HT-29 (cell line): ENCODE measurements at regions not wholly inside any gene's neighbourhood (a gene's known extent, or its start where the extent isn't known, plus 50 kb on each side); places are given as distances from the start of the nearest gene placed in this dataset.
A peak's percentile ranks its signal among the peaks of the same experiment; 100 is the strongest.

Experiments
- DNase-seq: peaks from one replicate; pipeline ENCODE4 v3.0.0-alpha.2; 2015; ENCODE audit warnings: low spot score

DNA sequence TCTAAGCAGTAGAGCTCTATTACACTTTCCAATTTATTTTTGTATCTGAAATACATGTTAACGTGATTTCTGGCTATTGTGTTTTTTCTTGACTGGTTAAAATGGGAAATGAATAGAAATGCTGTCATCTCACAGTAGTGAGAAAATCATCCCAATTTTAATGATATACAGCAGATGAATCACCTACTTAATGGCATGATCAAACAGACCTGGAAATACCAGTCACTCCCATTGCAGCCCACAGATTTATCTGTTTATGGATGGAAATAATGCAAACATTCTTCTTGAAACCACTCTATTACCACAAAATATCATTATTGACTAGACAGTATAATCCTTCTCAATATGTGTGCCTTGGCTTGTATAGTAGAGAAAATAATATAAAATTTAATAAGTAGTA, 497.8 kb upstream of the ADAMTS5 start:
- no peak for DNase-seq

DNA sequence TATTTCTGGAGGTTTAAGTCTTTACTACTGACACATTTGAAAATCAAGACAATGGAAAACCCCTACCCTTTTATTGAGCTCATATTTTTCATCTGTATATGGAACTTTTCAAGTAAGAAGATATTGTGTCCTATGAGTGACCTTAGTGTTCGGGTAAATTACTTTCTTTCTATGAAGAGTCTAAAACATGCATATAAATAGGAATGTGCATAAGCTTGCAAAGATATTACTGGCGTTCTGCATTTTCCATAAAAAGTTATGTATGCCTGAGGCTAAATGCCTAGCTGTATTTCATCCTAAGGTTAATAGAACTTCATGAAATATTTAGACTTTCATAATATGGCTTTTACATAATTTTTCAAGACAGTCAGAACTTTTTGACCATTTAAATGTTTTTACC, 495.8 kb upstream of the ADAMTS5 start:
- DNase-seq, result no peak

DNA sequence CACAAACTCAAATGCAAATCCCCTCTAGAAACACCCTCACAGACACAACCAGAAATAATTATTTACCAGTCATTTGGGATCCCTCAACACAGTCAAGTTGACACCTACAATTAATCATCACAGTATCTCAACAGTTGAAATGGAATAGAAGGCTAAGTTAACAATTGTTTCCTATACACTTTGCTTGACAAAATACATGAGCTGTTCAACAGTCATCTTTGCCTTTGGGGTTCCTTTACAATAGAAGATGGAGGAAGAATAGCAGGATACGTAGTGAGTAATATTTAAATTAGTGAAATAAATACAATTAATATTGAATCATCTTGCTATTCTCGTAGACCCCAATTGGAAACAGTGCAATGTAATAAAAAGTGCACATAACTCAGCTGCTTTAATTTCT, 487.3 kb upstream of the ADAMTS5 start:
- no peak for DNase-seq

DNA sequence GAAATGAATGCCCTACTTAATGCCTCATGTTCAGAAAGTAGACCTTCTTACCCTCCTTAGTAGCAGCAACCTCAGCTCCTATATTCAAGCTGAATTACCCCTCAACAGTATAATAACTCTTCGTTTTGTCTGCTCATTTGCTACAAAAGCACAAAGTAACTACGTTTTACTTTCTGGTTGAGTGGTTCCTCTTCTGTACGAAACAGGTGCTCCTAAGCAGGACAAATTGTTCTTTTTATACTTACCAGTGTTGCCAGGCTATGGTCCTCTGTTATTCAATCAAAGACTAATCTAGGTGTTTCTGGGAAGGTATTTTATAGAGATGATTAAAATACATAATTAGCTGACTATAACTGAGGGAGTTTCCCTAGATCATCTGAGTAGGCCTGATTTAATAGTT, 484.2 kb upstream of the ADAMTS5 start:
- DNase-seq, result no peak

DNA sequence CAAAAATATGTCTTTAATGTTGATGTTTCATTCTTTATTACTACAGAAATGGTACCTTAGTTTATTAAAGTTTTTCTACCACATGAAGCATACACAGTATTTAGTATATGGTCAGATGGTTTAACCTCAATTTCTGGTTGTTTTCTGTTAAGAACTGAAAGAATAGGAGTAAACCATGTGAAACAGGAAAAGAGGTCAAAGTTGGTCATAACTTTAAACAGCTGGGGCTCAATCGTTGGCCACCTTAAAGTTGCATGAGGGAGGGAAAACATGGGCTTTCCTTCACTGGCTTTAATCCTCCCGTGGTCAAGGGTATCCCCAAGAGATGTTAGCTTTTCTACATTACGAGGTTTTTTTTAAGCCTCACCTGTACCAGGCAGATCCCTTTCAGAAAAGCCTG, 483.3 kb upstream of the ADAMTS5 start:
- DNase-seq, result no peak

DNA sequence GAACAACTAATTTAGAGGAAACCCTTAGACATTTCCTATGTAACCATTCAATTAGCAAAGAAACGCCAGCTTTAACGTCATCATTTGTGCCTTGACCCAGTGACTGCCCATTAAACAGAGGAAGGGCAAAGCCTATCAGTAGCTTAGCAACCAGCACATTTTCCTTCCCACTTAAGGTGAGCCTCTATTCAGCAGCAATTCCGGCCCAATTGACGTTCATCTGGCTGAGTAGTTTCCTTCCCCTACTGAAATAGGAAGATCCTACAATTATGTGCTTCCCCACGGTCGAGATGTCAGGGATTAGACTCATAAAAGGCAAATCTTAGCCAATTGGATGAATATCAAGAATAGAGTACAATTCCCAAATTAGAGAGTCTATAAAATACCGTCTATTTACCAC, 482.1 kb upstream of the ADAMTS5 start:
- no peak for DNase-seq

DNA sequence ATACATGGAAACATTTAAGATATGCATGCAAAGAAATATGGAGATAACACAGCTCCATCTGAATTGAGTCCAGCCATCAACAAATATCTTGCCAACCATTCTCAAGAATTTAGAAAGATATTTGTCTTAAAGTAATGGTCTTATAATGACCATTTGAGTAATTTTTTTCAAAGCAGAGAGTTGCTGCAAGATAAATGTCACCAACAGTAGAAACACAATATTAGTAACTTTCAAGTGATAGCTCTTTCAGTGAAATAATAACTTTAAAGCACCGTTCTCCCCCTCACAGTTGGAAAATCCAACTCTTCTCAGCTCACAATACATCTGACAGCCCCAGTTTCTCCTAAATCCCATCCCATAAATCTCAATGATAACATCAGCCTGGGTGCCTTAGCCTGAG, 481.0 kb upstream of the ADAMTS5 start:
- no peak for DNase-seq

DNA sequence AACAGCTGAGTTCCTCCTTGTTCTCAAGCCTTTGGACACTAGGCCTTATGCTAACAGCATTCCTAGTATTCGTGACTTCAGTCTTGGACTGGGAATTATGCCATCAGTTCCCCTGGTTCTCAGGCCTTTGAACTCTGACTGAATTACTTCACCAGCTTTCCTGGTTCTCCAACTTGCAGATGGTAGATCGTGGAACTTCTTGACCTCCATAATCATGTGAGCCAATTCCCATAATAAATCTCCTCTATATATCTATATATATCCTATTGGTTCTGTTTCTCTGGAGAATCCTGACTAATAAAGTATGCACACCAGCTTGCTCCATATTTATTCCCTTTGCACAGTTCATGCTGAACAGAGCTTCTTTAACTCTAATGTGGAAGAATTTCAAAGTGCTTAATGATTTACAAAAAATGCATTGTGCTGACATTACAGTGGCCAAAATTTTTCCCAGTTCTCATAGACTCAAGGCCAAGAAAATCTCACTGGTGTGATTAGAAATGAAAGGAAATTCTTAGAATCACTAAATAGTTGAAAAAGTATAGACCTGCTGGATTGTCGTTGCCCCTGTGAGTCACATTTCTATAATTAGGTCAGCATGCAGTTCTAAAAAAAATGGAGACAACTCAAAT, 462.9 kb upstream of the ADAMTS5 start:
- no peak for DNase-seq

DNA sequence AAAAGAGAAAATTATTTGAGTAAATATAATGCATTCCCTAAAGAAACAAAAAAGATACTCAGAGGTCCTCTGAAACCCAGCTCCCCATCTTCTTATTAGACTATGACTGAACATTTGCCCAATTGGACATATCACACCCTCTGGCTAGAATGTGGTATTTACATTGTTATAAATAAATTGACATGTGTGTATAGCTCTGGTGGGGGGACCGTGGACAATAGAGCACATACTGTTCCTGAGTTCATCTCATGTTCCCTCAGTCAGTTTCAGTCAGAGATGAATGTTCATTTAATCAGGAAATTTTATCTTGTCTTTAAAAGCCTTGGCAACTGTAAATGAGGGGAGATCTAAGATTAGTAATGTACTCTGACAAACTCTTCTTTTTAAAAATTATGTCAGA, 459.3 kb upstream of the ADAMTS5 start:
- DNase-seq, result no peak

DNA sequence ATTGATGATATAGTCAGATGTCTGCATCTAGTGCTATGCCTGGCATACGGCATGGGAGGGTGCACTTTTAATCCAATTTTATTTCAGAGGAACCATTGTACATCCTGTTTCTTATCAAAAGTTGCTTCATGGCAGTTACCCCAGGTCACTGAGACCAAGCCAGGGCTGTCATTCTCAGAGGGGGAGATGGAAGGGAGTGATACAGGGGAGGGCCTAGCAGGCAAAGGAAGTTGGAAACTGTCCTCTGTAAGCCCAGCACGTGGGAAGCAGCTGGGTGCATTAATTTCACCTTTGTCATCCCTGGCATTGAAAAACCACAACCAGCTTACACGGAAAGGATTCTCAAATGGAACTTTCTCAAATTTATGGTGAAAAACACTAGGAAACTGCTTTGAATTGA, 458.7 kb upstream of the ADAMTS5 start:
- no peak for DNase-seq

DNA sequence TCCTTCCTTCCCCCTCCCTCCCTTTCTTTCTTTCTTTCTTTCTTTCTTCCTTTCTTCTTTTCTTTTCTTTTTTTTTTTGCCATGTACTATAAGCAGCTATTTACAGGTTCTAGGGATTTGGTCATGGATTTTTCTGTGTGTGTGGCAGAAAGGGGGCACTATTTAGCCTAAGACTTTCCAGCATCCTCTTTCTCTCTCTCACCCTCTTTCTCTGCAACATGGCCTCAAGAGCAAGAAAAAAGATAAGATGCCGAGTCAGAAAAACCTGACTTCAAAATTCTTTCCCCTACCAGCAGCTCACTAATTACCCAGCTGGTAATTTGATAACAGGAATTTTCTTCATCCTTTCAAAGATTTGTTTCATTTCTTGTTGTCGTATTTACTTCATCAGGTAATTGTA, 458.3 kb upstream of the ADAMTS5 start:
- no peak for DNase-seq

DNA sequence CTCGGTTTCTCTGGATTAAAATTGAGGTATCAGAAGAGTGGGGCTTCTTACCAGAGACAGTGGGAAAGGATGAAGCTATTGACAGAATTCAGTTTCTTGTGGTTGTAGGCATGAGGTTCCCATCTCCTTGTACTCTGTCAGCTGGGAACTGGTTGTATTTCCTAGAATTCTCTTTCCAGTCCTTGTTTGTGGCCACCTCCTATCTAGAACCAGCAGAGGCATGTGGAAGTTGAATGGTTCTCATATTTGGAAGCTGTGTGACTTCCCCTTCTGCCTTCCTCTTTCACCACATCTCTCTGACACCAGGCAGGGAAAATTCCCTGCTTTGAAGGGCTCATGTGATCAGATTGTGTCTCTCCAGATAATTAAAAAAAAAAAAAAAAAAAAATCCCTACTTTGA, 457.7 kb upstream of the ADAMTS5 start:
- no peak for DNase-seq

DNA sequence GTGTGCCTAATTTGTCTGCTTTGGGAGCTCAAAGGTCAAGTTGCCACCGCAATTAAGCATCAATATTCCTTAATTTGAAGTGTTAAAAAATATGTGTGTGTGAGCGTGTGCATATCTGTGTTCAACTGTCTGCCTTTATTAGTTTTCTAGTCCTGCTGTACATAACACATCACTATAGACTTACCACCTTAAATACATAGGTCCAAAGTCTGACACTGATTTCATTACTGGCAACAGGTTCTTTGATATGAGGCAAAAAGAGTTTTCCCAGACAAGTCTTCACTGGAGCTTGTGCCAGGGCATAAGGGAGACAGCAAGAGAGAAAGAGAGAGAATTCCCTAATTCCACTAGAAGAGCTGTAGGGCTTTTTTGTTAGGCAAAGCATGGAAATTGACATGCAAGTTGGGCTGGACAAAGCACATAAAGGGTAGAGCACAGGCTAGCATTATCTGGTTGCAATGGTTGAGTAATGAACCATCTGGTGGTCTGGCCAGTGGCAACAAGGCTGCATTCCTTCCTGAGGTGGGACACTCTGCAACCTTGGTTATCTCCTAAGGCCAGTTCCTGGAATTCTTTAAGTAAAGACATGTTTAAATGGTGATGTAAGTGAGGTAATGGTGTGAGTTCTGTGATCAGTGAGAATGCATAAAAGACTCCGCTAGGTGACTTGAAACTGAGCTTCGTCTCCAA, 457.2 kb upstream of the ADAMTS5 start:
- DNase-seq, result peak; percentile 28

DNA sequence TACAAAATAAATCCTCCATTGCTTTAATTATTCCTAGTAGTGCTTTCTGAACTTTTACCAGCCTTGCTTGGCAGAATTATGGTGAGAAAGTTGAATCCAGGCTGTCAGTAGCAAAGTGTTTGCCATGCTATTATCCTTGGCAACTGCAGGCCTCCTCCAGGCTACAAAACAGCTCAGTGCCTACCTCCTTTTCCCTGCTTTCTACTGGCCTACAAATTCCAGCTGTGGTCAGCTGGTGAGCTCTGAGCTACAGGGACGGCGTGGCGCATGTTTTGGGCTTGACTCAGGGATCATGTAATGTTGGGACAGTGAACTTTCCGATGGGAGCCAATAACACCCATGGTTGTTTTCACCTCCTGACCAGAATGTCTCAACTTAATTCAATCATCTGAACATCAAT, 456.1 kb upstream of the ADAMTS5 start:
- no peak for DNase-seq

DNA sequence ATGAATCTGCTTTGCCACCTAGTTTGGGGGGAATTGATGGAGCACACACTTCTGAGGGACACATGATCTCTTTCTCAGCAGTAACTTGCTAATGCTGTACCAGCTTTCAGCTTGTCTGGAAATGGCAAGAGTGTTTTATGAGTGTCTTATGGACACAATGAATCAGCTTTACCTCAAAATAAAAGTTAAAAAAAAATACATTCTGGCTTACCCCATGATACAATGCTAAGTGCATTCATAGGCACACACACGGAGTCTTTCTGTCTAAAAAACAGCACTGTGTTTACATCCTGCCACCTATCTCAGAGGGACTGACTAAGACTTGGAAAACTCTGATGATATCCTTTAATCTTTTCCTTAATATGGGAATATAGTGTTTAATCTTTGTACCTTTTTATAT, 455.5 kb upstream of the ADAMTS5 start:
- DNase-seq, result no peak

DNA sequence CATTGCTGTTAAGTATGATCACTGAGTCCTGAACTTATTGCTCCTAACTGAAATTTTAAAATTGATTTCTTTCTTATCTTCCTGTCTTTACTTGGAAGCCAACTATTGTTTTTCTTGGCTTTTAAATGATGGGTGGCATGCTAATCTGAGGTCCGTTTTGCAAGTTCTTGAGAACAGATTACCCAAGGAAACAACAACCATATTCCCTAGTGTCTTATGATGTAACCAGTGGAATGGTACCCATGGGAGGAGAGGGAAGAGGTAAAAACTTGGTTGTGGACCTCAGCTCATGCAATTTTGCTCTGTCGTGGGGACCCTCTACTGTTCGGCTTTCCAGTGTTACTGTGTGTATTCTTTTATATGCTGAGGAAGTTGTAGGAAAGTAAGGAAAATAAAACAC, 454.8 kb upstream of the ADAMTS5 start:
- DNase-seq, result no peak

DNA sequence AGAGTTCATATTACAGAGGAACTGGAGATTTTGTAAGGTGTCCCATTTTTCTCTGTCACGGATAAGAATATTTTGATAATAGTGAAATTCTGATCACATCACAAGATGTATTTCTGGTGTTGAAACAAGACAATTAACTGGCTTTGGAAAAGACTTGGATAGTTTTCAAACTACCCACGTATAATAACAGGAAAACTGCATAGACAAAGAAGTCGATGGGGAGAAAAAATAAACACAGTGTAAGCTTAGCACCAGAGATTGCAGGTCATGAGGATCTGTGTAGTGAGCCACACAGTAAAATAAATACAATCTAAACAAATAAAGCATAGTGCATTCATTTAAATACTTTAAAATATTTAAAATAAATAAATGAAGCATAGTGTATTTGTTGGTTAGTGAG, 452.3 kb upstream of the ADAMTS5 start:
- DNase-seq, result no peak

DNA sequence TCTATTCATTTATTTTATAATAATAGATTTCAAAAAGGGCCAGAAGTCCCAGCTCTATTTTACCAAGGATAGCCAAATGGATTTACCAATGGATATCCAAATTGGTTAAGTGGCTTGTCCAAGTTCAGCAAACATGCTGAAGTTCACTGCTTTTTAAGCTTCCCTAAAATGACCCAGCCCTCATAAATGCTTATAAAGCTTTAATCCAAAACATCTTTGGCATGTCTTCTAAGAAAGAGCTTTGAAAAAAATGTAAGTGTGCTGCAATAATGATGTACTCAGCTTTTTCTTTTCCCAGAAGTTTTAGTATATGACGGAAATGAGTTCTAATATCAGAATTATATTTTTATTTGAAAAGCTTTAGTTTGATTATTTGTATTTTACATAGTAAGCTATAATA, 451.5 kb upstream of the ADAMTS5 start:
- DNase-seq, result no peak

DNA sequence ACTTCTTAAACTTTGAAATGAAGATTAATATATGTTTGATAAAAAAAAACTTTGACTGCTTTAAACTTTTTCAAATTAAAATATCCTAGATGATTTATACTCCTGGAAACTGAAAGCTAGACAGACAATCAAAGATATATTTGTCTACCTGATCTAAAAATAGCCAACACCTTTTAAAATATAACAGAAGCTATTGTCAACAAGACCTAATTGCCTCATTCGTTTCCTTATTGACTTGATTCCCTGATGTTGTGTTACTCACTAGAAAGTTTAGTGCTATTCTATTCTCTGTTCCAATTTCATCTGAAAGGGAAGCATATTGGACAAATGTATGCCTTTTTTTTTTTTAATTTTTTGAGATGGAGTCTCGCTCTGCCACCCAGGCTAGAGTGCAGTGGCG, 445.6 kb upstream of the ADAMTS5 start:
- DNase-seq, result no peak

DNA sequence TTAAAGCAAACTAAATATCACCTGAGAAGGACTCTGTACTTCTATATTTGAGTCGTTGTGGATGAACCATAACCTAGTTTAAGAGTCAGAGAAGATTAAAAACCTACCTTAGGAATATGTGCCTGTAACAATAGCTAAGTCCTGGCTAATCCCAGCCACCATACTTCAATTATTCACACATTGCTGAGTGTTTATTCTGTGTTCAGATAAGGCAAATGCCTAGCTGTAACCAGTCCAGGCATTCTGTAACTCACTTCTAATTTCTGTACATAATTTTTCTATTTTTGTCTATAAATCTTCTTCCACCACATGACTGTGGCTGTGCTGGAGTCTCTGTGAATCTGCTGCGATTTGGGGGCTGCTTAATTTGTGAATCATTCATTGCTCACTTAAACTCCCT, 441.9 kb upstream of the ADAMTS5 start:
- no peak for DNase-seq

DNA sequence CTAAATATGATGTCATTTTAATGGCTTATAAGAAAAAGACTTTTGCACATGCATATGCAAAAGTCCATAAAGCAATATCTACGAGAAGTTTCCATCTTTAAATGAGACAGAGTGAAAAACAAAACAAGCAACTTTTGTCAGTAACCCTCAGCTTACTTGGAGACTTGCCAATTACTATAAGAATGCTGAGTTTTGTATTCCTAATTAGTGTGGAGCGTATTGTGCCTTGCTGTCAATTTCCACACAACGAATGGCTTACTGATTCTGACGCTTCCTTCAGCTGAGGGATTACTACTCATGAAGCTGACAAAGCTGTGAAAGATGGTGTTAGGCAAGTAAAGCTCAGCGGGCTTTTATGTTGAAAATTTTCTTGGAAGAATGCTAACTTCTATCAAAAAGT, 440.4 kb upstream of the ADAMTS5 start:
- no peak for DNase-seq

DNA sequence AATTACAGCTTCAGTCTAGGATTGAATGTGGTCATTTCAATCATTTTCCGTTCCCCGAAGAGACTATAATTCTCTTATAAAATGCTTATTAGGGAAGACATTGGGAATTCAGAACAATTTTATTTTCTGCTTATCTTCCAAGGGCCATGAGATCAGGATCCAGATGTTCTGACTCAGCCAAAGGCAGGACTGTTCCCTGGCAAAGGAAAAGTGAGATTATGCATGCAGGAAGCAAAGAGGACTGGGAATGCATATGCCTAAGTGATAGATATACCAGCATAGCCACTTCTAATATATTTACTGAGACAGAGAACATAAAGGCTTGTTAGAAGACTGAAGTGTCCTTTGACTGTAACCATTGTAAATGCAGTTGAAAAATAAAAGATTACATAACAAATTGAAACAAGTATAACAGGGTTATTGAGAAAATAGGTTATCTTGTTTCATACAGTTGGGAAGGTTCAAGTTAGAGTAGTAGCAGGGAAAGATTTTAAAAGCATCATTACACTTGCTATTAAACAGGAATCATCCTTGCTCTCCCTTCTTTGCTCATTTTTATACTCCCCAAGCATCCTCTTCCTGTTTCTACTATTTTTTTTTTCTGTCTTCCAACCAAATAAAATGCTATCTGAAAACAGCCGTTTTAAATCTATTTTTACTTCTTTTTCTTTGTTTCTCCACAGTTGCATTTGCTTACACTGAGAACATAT, 439.6 kb upstream of the ADAMTS5 start:
- no peak for DNase-seq

DNA sequence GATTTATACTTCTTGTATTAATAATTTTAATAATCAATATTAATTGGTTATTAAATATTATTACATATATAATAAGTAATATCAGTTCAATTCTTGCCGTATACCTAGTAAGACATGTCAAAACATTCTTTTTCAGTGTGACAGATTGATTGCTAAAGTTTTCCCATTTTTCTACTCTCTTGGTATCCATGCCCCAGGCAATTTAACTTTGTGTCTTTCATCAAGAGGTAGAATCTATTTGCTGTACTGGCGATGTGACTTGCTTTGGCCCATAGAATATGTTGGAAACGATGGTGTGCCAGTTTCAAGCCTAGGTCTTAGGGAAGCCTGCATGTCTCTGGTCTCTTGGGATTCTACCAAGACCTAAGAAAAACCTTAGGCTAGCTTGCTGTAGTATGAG, 436.1 kb upstream of the ADAMTS5 start:
- no peak for DNase-seq
